ENCODE measurements at regions not wholly inside any gene's neighbourhood (a gene's known extent, or its start where the extent isn't known, plus 50 kb on each side); places are given as distances from the start of the nearest gene placed in this dataset.

- no peak for TF ChIP-seq CTCF (IDR thresholded peaks at IDR 0.05)
- TF ChIP-seq POLR2A (IDR thresholded peaks at IDR 0.05), result no peak
These were observed 111.8 kb upstream of the SLC35F1 start for GRCh38 chr6:117795234-117795633.
